GM21381 (cell line): ENCODE measurements at regions not wholly inside any gene's neighbourhood (a gene's known extent, or its start where the extent isn't known, plus 50 kb on each side); places are given as distances from the start of the nearest gene placed in this dataset.

ENCODE experiments used
- ATAC-seq: cut with Tn5 transposase; IDR thresholded peaks from one replicate; pipeline ENCODE4 v1.9.1; 2021; ENCODE audit warnings: mild to moderate bottlenecking, moderate library complexity; ENCODE audit not compliant: unreplicated experiment

- ATAC-seq: no peak
Observed at GRCh38 chr4:19915276-19915675, 336.4 kb upstream of the SLIT2 start.

- ATAC-seq: no peak
Observed at GRCh38 chr4:19913650-19914049, 338.1 kb upstream of the SLIT2 start.

- no peak for ATAC-seq
Observed at GRCh38 chr4:19910861-19911525, 340.7 kb upstream of the SLIT2 start.

GRCh38 chr4:19905024-19905423 is 346.7 kb upstream of the SLIT2 start:
- no peak for ATAC-seq

GRCh38 chr4:19888587-19888986 is 363.1 kb upstream of the SLIT2 start:
- ATAC-seq: no peak

- no peak for ATAC-seq
Observed at GRCh38 chr4:19883841-19884240, 367.9 kb upstream of the SLIT2 start.

- no peak for ATAC-seq
Observed at GRCh38 chr4:19880206-19880605, 371.5 kb upstream of the SLIT2 start.

GRCh38 chr4:19879330-19879729 is 372.4 kb upstream of the SLIT2 start:
- ATAC-seq: no peak

GRCh38 chr4:19857991-19858390 is 393.7 kb upstream of the SLIT2 start:
- ATAC-seq: no peak

- no peak for ATAC-seq
Observed at GRCh38 chr4:19857380-19857779, 394.3 kb upstream of the SLIT2 start.

- no peak for ATAC-seq
Observed at GRCh38 chr4:19850909-19851308, 400.8 kb upstream of the SLIT2 start.

- ATAC-seq: no peak
Observed at GRCh38 chr4:19844446-19844845, 407.3 kb upstream of the SLIT2 start.

GRCh38 chr4:19842471-19842870 is 409.2 kb upstream of the SLIT2 start:
- ATAC-seq: no peak

- ATAC-seq: no peak
Observed at GRCh38 chr4:19838858-19839257, 412.8 kb upstream of the SLIT2 start.

GRCh38 chr4:19835429-19835828 is 416.3 kb upstream of the SLIT2 start:
- ATAC-seq: no peak

- no peak for ATAC-seq
Observed at GRCh38 chr4:19832411-19832810, 419.3 kb upstream of the SLIT2 start.

- no peak for ATAC-seq
Observed at GRCh38 chr4:19831644-19832285, 419.9 kb upstream of the SLIT2 start.

- ATAC-seq: no peak
Observed at GRCh38 chr4:19829101-19829500, 422.6 kb upstream of the SLIT2 start.

- no peak for ATAC-seq
Observed at GRCh38 chr4:19823781-19824180, 427.9 kb upstream of the SLIT2 start.

- ATAC-seq: no peak
Observed at GRCh38 chr4:19819737-19820136, 432.0 kb upstream of the SLIT2 start.

- no peak for ATAC-seq
Observed at GRCh38 chr4:19809989-19810388, 441.7 kb upstream of the SLIT2 start.

- no peak for ATAC-seq
Observed at GRCh38 chr4:19807505-19807904, 444.2 kb upstream of the SLIT2 start.

- no peak for ATAC-seq
Observed at GRCh38 chr4:19806865-19807264, 444.8 kb upstream of the SLIT2 start.
